DMS53 (cell line): ENCODE measurements at regions not wholly inside any gene's neighbourhood (a gene's known extent, or its start where the extent isn't known, plus 50 kb on each side); places are given as distances from the start of the nearest gene placed in this dataset.
"Not testable (repeated sequence)": the region's sequence is repeated elsewhere in the genome, so short reads cannot be mapped to it uniquely, and the experiment has no call there.

Source experiments
- DNase-seq: peaks from one replicate; lab custom pipeline; 2025; lab: John Stamatoyannopoulos, UW

DNA sequence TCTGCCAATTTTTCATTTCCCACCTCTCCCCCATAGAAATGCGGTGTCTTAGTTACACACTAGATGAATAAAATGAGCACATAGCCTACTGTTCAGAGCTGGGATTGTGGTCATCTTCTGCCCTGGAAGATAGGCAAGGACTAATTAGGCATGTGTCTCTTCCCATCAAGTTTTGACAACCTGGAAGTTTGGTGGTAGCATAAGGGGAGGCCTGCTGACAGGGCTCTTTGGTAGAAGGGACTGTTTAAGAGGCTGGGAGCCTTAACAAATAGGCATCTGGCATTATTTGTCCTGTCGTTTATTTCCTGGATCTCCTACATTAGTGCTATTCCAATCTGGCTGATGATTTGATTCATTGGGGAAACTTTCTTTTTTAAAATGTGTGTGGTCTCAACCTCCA, 512.3 kb downstream of the ZNF385D start:
- no peak for DNase-seq

DNA sequence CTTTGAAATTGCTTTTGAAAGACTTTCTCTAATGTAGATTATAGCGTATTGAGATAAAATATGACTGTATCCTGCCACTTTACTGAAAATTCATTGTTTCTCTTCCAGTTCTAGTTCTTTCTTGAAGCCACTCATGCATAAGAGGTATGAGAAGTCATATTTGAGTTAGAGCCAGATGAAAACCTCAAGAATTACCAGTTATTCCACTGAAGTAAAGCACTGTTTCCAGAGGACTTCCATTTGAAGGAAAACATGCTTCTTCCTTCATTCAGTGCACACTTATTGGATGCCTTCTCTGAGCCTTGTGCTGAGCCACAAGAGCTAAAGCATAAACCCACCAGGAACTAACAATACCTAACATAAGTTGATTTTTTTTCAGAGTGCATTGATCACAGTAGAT, 513.4 kb downstream of the ZNF385D start:
- no peak for DNase-seq

DNA sequence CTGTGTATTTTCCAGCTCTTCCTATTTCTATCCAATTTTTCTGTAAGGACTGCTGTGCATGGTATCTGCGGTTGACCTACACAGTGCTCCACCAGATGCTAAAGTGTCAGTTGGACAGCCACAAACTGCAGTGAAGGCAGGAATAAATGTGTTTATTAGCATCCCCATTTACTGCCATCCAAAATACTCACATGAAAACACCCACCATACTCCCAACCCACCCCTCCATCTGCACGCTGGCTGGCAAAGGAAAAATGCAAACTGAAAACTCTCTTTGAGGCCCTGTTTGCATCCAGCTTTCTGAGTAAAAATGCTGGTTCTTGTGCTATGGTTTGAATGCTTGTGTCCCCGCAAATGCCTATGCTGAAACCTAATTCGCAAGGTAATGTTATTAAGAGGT, 515.5 kb downstream of the ZNF385D start:
- DNase-seq, result no peak

DNA sequence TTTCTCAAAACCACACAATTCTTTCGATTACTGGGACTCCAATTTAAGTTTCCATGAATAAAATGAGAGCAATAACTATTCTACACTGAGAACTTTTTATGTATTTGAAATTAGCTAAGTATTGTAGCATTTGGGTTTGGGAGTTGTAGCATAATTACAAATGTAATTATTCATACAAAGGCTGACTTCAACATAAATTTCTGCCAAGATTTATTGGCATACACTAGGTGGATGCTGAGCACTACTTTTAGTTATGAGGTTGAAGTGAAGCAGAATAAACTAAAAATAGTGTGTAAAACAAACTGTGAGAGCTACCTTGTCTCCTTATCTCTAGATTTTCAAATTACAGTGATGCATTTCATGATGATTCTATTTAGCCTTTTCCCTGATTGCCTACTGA, 516.1 kb downstream of the ZNF385D start:
- no peak for DNase-seq

DNA sequence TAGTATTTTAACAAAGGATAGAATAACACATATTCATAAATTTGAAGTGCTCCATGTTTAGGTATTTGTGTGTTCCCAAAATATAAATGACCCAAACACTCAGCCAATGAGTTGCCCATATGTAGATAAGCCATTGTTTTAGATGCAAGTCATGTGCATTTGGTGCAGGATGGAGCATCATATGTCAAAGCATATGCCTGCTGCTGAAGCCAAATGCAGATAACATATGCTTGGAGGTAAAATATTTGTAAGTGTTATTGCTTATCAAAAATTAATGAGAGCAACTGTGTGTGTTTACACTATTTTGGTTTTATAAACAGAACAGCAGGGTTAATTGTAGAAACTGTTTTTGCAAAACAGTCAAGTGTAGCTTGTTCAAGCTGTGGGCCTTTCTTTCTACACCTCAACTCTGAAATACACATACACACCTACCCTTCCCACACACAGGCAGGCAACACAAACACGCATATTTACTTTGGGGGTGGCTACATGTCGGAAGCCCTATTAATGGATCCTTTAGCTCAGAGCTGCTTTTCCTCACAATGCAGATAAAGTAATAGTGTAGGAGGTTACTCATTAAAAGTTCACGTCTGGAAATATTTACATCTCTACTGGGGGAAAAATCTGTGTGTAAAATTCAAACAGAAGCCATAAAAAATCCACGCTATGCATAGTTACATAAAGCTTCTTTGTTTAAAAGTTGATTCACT, 521.4 kb downstream of the ZNF385D start:
- no peak for DNase-seq

DNA sequence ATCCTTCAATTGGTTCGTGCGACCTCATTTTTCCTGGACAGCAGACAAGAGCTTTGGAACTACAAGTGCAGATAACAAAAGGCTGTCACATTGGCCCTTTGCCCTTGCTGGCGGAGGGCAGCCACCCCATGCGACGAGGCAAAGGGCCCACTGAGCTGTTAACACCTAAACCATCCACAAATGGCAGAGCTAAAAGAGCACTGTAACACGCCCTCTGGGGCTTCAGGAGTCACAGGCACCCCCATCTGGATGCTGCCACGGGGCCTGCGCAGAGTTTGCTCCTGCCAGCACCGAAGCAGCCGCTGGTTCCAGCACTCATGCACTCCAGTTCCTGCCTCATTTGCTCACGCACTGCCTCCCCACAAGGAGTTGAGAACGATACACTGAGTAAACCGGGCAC, 524.9 kb downstream of the ZNF385D start:
- DNase-seq, result no peak

DNA sequence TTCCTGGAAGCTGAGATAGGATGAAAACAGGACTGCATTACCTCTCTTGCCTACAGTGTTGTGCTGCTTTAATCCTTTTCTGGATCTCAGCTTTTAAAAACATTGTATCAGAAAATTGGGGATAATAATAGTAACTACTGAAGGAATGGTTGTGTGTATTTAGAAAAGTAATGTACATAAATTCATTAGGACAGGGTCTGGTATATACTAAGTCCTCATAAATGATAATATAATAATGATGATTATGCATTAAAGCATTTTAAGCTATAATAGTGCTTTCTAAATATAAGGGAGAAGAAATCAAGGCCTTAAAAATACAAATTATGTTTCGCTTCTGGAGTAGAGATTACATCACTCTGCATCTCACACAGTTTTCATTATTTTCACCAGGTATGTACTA, 530.1 kb downstream of the ZNF385D start:
- DNase-seq, result no peak

DNA sequence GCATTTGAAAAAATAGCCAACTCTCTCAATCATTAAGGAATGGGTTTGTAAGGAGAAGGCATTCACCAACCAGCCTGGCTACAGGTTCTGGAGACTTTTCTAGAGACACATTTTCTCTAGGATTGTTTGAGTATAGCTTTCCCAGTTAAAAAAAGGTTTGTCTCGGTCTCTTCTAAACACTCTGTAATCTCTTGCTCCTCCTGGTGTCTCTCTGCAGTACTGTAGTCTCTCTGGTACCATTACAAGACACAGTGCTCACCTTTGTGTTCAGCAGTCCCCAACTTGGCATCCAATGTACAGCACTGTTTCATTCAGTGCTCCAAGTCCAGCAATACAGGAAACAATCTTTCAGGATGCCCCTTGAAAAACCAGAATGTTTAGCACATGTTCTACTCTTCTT, 534.4 kb downstream of the ZNF385D start:
- peak; percentile 27 for DNase-seq

DNA sequence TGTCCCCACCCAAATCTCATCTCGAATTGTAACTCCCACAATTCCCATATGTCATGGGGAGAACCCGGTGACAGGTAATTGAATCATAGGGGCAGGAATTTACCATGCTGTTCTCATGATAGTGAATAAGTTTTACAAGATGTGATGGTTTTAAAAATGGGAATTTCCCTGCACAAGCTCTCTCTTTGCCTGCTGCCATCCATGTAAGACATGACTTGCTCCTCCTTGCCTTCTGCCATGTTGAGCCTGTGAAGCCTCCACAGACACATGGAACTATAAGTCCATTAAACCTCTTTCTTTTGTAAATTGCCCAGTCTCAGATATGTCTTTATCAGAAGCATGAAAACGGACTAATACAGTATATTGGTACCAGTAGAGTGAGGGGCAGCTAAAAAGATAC, 546.9 kb downstream of the ZNF385D start:
- not testable (repeated sequence) for DNase-seq

DNA sequence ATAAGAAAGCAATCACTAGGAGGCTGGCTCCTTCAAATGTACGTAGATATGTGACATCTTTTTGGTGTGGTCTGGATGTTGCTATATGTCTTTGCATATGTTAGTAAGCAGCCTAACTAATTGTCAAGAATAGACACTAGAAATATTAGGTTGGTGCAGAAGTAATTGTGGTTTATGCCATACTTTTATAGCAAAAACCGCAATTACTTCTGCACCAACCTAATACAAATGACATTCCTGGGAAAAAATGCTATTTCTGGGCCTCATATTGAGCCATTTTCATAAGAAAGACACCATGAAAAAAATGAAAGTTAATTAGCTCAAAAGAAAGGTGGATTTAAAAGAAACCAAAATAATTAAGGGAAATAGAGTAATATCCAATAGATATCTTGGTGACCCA, 555.8 kb downstream of the ZNF385D start:
- DNase-seq, result no peak

DNA sequence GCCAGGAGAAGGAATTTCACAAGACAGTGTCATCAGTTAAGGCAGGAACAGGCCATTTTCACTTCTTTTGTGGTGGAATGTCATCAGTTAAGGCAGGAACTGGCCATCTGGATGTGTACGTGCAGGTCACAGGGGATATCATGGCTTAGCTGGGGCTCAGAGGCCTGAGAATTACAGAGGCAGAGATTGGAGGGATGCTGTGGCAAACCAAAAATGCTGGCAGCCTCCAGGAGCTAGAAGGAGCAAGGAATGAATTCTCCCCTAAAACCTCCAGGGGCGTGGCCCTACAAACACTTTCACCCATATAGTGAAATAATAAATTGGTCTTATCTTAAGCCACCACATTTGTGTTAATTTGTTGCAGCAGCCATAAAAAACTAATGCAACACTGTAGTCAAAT, 557.0 kb downstream of the ZNF385D start:
- not testable (repeated sequence) for DNase-seq

DNA sequence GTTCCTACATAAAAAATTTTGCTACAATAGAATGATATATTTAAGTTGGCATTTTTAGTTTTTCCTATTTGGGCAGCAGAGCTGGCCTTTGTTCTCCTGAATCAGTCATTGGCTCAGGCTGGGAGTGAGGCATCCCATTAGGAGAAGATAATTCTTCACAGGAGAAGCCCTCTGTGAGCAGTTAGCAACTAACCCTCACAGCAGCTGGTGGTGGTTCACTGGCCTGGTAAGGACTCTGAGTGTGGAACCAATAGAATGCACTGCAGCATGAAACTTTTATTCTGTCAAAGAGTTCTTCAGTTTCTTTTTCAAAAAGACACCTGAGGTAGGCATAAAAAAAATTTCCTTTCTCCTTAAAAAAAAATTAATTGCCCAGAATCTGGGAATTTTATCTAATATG, 562.6 kb downstream of the ZNF385D start:
- no peak for DNase-seq

DNA sequence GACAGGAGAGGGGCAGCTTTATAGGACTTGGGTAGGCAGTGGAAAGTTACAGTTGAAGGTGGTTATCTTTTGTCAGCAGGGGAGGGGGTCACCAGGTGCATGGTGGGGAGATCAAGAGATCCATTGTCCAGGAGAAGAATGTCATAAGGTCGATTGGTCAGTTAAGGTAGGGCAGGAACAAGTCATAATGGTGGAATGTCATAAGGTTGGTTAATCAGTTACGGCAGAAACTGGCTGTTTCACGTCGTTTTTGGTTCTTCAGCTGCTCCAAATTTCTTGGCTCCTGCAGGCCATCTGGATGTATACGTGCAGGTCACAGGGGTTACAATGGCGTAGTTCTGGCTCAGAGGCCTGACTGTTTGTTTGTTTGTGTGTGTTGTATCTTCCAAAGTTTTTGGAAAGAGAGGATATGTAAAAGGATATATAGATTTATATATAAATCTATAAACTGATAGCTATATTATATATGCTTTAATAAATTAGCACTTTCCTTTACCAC, 565.1 kb downstream of the ZNF385D start:
- no peak for DNase-seq

DNA sequence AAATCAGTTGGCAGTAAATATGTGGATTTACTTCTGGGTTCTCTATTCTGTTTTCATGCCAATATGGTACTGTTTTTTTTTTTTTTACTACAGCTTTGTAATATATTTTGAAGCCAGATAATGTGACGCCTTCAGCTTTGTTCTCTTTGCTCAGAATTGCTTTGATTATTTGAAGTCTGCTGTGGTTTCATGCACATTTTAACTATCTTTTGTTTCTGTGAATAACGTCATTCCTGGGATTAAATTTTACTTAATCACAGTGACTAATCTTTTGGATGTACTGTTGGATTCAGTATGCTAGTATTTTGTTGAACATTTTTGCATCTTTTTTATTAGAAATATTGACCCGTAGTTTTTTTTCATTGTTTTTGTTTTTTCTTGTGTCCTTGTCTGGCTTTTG, 576.5 kb downstream of the ZNF385D start:
- DNase-seq, result no peak

DNA sequence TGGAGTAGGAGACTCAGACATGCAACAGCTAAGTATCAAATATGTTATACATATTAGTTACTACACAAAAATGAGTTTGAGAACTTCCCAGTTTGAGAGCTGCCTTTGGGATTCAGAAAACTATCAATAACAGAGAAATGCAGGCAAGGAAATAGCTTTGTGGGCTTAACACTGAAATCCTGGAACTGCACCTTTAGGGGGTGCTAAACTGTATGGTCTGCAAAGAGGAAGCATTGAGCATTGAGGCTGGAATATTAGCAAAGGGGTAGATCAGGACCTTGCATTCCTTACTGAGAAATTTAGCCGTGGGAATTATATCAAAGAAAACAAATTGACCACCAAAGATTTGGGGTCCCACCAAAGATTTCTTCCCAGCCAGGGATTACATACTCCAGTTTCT, 580.0 kb downstream of the ZNF385D start:
- DNase-seq, result peak; percentile 32

DNA sequence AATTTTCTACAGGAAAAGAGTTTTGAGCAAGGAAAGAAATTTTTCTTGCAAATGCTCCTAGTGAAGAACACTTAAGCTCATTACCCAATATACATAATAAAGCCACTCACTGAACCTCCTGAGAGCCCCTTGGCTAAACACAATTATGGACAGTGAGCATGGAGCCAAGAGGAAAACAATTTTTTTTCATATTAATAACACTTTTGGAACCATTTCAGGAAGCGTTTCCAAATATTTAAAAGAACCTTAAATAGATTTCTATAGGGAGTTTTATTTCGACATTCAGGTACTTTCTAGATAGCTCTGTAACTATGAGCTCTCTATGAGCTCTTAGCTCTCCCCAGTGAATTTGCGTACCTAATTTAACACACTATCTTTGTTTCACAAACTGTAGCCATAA, 581.1 kb downstream of the ZNF385D start:
- no peak for DNase-seq

DNA sequence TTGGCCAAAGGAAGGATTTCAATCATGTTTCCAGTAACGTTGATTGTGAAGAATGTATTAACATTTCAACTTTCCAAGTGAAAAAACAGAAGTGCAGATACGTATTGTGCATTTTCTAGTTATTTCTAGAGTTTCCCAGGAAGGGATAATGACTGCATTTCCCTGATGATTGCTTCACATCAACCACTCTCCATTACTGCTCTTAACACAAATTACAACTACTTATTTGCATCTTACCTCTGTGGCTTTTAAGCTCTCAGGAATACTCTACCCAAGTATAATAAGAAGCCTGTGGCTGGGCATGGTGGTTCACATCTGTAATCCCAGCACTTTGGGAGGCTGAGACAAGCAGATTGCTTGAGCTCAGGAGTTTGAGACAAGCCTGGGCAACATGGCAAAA, 582.5 kb downstream of the ZNF385D start:
- no peak for DNase-seq

DNA sequence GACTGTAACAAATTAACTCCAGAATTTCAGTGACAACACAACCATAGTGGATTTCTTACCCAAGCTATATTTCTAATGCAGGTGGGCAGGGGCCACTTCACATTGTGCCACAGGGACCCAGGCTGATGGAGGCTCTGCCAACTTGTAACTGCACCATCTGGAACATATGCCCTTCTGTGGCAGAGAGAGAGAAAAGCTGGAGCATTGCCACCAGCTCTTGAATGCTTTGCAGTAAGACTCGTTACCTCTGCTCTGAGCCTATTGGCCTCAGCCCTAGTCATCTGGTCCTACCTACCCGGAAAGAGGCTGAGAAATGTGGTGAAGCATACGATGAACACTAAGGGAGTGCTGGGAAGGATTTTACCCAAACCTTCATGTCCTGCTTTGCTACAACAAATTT, 587.1 kb downstream of the ZNF385D start:
- DNase-seq, result no peak

DNA sequence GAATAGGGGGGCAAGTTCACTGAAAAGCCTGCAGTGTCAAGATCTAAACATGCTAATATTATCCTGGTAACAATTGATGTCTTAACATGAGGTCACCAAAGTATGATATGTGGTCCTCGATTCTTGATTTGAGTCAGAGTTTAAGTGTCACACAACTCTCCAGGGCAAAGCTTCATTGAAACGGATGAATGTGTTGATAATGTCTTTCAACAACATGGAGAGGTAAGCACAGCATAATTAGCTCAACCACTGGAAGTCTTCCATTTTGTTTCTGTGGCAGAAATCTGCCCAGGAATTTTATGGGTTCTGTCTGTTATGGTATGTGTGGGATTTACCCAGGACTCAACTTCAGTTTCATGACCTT, 591.5 kb downstream of the ZNF385D start:
- DNase-seq, result no peak

DNA sequence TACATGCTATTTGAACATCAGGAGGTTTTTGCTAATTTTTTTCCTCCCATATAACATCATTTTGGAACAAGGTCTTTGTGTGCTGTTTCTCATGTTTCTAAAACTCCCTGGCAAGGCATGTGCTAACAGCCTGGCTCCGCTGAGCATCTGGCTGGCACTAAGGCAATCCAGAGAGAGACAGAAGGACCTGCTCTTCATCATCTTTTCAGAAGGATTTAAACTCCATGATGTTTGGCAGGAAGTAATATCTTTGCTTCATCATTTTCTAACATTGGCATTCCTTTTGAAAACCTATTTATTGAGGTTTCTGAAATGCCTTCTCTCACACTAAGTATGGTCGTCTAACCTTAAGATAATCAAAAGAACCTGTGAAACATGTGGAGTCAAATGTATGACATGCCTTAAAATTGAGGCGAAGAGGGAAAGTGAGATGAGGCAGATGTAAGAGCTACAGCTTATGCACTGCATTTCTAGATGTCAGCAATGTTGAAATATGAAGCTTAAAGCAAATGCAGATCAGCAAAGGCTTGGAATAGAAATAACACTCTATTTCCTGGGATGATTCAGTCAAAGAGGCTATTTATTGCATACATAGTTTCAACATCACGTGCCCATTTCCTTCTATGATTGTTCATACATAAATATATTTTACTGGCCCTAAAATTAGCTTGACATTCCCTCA, 592.0 kb downstream of the ZNF385D start:
- no peak for DNase-seq

DNA sequence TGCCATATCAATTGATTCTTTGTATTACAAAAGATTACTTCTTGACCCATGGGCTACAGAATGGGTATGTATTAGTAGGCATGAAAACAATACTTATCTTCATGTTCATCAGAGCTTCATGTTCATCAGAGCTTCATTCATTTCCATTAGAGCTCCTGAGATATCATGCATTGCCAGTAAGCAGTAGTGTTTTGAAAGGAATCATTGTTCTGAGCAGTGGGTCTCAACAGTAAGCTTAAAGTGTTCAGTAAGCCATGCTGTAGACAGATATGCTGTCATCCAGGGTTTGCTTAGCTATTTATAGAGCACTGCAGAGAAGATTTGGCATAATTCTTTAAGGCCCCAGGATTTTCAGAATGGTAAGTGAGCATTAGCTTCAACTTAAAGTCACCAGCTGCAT, 596.1 kb downstream of the ZNF385D start:
- DNase-seq, result no peak

DNA sequence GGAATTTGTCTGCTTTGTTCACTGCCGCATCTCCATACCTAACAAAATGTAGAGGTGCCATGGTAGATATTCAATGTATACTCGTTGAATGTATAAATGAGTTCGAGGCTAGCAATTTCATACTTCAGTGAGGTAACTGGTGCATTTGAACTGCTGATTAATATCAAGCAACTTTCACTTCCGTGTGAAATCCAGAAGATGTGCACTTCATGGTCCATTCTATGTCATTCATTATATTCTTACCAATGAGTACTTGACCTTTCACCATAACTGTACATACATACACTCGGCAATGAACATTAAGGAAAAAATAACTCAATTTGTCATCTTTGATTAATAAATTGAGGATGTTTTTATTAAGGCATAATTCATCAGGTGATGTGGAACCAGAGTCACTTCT, 598.5 kb downstream of the ZNF385D start:
- DNase-seq, result no peak

DNA sequence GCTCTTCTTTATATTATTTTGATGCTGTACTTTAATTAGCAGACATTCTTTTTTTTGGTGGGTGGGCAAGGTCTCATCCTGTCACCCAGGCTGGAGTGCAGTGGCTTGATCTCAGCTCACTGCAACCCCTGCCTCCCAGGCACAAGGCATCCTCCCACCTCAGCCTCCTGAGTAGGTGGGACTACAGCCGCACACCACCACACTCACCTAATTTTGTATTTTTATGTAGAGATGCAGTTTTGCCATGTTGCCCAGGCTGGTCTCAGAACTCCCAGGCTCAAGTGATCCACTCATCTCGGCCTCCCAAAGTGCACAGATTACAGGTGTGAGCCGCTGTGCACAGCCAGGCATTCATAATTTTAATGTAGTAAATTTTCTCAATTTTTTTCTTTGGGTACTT, 608.1 kb downstream of the ZNF385D start:
- no peak for DNase-seq

DNA sequence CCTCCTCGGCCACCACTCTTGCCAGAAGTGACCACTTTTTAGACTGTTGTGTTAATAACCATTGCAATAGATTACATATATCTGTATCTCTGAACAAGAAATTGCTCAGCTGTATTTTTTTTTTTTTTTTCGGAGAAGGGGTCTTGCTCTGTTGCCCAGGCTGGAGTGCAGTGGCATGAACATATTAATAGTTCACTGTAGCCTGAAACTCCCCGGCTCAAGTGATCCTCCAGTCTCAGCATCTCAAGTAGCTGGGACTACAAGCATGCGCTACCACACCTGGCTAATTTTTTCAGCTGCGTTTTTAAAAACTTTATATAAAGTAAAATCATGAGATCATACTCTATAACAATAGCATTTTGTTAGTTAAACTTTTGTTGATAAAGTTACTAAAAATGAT, 609.0 kb downstream of the ZNF385D start:
- DNase-seq, result no peak
